Dedifferentiated amniotic fluid mesenchymal stem cell (primary cell): ENCODE measurements at regions not wholly inside any gene's neighbourhood (a gene's known extent, or its start where the extent isn't known, plus 50 kb on each side); places are given as distances from the start of the nearest gene placed in this dataset.
"Not testable (repeated sequence)": the region's sequence is repeated elsewhere in the genome, so short reads cannot be mapped to it uniquely, and the experiment has no call there.

Experiments used
- DNase-seq: peaks from one replicate; pipeline ENCODE4 v3.0.0-alpha.2; 2016; ENCODE audit errors: extremely low spot score

DNA sequence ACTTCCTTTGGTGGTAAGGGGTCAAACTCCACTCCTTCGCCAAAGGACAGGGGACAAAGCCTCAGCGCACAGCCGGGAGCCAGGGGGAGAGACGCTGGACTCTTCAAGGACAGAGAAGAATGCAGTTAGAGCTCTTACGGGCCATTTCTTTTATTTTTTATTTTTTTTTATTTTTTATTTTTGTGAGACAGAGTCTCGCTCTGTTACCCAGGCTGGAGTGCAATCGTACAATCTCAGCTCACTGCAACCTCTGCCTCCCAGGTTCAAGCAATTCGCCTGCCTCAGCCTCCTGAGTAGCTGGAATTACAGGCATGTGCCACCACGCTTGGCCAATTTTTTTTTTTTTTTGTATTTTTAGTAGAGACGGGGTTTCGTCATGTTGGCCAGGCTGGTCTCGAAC, 93.2 kb upstream of the RPH3AL start, which contains the start of gene RFLNB:
TSS of gene RFLNB (minus strand) at position 101 of the 400 bp plus-strand sequence.
- DNase-seq, result not testable (repeated sequence)

DNA sequence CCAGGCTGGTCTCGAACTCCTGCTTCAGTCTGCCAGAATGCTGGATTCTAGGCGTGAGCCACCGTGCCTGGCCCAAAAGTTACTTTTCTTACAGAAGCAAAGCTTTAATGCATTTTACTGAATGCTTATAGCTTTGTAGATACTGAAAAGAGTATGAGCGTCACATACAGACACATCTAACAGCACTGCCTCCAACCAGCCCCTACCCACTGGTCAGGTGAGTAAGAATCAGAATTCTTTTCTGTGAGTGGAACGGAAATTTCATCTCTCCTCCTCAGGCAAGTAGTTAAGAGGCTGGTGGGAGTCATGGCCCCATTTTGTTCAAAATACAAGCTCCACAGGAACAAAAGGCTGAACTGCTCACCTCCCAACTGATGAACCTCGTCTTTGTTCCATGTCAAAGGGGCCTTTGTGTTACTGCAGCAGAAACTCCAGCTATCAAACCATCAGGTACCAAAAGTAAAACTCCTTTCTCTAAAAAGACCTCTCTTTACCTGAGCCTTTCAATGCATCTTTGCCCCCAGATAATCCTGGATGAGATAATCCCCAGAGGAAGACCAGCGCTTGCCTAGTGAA, 92.4 kb upstream of the RPH3AL start:
- DNase-seq, result no peak

DNA sequence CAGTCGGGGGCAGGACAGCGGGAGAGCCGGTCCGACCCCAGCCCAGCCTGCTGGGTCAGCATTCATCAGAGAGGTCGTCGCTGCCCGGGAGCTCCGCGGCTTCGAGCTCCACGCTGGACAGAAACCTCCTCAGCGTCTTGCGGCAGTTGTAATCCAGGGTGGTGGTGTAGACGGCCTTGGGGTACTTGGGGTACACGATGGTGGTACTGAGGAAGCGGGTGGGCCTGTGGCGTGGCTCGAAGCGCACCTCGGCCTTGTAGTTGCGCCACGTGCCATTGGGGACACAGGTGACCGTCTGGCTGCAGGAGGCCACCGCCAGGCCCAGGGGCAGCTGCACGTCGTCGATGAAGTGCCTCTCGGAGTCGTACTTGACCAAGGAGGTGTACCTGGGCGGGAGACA, 90.5 kb upstream of the RPH3AL start:
- no peak for DNase-seq

DNA sequence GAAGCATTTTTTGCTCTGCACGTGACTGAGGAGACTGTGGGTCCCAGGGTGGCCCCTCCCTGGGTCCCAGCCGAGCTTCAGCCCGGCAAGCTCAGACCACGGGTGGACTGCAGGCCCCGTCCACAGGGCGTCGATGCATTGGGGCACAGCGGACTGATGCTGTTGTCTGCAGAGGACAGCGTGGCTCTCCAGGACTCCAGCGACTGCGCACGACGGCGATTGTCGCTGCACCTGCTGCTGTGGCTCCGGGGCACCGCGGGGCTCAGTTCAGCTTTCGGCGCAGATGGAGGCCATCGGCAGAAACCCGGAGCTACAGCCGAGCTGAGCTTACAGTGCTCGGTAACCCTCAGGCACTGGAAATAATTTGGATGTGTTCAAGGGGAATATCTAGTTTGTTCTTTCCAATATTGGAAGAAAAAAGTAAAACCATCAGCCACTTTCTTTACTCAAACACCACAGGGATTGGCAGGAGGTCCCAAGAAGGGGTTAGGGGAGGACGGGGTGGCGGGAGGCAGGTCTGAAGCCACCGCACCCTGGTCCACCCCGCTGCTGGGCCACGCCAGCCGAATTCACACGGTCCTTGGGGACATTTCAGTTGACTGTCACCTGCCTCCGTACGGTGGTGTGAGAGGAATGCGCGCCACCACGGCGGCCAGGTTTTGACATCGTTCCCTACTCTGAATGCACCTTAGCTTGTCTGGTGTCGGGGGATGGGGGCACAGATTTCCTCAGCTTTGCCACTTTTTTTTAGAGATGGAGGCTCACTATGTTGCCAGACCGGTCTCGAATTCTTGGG, 88.7 kb upstream of the RPH3AL start:
- DNase-seq, result no peak

DNA sequence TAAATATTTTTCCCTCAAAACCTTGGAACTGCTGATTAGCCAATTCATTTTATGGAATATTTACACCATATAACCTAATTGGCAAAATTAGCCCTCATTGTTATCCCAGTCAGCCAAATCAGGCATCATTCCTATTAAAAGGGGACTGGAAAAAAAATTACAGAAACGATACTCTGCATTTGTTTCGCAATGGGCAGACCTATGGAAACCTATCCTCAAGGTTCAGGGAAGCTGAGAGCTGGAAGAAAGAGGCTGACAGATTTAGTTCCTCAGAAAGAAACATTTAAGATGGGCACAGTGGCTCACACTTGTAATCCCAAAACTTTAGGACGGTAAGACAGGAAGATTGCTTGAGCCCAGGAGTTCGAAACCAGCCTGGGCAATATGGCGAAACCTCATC, 85.6 kb upstream of the RPH3AL start:
- DNase-seq, result no peak

DNA sequence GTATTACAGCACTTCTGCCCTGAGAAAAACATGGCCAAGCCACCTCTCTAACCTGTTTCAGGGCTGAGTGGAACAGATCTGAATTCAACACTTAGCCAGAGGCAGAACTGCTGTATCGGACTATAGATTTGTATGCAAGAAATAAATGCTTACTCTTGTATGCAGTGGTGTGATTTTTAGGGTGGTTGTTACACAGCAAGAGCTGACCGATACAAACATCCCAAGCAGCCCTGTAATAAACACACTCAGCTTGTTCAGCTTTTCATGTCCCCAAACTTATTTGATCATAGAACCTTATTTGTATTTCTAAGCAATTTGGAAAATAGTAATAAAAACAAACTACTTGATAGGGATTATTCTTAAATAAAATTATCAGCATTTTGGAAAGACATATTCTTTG, 84.9 kb upstream of the RPH3AL start:
- DNase-seq, result no peak

DNA sequence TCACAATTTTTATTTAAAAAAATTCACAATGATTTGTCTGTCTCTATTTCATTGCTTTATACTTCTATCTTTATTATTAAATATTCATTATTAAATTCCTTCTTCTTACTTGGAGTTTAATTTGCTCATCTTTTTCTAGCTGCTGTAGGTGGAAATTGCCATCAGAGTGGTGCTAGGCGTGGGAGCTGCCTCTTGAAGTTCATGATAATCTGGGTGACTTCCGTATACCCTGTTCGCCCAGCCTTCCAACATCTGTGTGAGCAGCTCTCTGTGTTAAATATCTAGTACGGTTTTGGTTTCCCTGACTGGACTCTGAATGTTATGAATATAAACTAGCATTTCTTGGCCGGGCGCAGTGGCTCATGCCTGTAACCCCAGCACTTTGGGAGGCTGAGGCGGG, 84.0 kb upstream of the RPH3AL start:
- no peak for DNase-seq

DNA sequence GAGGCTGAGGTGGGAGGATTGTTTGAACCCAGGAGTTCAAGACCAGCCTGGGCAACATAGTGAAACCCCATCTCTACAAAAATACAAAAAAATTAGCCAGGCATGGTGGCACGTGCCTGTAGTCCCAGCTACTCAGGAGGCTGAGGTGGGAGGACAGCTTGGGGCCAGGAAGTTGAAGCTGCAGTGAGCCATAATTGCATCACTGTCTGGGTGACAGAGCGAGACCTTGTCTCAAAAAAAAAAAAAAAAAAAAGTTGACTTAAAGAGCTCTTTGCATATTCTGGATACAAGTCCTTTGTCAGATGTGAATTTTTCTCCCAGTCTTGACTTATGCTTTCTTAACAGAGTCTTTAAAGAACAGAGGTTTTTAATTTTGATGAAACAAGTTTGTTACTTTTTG, 79.9 kb upstream of the RPH3AL start:
- not testable (repeated sequence) for DNase-seq

DNA sequence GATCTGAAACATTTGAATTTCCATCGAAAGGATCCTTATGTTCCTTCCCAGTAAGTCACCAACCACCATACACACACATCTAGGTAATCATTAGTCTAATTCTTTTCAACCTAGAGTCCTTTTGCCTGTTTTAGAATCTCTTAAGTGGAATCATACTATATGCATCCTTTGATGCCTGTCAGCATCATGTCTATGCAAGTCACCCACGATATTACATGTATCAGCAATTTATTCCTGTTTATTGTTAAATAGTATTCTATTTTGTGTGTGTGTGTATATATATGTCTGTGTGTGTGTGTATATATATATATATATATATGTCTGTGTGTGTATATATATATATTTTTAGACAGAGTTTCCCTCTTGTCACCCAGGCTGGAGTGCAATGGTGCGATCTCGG, 78.9 kb upstream of the RPH3AL start:
- no peak for DNase-seq

DNA sequence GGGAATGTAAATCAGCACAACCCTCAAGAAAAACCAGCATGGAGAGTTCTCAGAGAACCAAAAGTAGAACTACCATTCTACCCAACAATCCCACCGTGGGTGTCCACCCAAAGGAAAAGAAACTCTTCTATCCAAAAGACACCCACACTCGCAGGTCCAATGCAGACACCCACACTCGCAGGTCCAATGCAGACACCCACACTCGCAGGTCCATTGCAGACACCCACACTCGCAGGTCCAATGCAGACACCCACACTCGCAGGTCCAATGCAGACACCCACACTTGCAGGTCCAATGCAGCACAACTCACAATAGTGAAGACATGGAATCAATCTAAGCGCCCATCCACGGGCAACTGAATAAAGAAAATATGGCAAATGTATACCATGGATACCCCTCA, 77.0 kb upstream of the RPH3AL start:
- DNase-seq, result no peak

DNA sequence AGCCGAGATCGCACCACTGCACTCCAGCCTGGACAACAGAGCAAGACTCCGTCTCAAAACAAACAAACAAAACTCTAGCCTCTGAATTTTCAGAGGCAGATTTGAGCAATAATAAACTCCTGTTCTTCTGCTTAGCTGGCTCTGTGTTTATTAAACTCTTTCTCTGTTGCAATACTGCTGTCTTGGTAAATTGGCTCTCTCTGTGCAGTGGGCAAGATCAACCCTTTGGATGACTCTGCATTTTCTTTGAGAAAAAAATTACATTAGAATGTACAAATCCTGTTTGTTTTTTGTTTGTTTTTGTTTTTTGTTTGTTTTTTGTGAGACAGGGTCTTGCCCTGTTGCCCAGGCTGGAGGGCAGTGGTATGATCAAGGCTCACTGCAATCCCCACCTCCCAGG, 75.8 kb upstream of the RPH3AL start:
- DNase-seq, result no peak

DNA sequence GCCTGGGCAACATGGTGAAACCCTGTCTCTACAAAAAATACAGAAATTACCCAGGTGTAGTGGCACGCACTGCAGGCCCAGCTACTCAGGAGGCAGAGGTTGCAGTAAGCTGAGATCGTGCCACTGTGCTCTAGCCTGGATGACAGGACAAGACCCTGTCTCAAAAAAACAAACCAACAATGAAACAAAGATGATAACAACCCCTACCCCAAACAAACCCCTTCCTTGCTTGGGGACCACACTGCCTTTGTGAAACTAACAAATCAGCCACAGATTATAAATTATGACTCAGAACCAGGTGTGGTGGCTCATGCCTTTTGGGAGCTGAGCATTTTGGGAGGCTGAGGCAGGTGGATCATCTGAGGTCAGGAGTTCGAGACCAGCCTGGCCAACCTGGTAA, 75.3 kb upstream of the RPH3AL start:
- no peak for DNase-seq

DNA sequence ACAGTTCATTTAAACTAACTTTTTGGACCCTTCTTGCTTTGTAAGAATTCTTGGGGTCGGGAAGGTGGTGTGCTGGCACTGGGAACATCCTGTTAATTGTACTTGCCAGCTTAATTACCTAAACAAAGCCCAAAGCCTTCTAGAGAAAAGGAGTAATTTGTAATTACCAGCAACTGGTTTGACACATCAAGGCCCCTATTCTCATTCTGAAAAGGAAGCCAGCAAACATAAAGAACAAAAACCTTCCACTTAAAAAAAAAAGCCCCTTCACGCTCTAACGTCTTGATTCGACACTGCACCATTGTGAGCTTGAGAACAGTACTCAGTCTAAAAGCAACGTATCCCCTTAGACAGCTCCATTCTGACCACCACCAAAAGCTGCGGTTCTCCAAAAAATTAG, 74.7 kb upstream of the RPH3AL start:
- DNase-seq, result no peak

DNA sequence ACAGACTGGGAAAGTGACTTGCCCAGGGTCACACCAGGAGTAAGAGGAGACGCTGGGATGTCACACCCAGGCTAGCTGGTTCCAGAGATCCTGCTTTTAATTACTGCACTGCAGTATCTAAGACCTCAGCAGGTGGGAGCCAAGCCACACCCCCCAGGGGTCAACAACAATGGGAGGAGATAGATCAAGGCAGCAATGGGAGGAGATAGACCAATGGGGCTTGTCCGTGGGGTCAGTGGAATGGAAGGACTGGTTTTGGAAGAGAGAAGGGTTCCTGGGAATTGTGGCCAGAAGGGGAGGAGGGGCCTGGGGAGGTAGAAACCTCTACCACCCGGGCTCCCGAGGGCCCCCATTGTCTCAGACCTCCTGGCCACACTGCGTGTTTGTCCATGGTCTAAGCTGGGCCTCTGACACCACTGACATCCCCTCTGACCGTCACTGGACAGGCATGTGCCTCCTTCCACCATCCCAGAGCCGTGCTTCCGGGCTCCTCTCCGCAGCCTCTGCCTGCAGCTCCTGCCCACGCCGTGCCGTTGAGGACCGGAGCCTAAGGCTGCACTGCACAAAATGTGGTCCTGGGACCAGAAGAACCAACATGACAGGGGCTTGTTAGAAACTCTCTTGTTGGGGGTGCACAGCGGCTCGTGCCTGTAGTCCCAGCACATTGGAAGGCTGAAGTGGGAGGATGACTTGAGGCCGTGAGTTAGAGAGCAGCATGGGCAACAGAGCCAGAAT, 69.8 kb upstream of the RPH3AL start:
- no peak for DNase-seq

DNA sequence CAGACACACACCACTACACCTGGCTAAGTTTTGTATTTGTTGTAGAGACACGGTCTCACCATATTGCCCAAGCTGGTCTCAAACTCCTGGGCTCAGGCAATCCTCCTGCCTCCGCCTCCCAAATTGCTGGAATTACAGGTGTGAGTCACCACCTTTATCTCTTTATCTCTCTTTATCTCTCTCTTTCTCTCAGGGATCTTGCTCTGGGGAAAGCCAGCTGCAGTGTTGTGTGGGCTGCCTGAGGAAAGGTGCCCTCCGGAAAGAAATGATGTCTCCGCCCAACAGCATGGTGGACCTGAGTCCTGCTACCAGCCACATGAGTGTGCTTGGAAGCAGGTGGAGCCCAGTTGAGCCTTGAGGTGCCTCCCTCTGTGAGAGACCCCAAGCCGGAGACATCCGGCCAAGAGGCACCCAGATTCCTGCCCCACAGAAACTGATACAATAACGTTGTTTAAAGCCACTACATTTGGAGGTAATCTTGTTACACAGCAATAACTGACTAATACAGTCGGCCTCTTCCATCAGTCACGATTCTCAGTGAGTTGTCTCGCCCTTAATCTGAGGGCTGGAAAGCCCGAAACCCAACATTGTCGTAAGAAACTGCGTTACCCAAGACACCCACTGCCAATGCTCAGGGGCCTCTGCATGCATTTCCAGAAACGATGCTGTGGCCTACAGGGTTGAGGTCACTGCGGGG, 68.0 kb upstream of the RPH3AL start:
- no peak for DNase-seq

DNA sequence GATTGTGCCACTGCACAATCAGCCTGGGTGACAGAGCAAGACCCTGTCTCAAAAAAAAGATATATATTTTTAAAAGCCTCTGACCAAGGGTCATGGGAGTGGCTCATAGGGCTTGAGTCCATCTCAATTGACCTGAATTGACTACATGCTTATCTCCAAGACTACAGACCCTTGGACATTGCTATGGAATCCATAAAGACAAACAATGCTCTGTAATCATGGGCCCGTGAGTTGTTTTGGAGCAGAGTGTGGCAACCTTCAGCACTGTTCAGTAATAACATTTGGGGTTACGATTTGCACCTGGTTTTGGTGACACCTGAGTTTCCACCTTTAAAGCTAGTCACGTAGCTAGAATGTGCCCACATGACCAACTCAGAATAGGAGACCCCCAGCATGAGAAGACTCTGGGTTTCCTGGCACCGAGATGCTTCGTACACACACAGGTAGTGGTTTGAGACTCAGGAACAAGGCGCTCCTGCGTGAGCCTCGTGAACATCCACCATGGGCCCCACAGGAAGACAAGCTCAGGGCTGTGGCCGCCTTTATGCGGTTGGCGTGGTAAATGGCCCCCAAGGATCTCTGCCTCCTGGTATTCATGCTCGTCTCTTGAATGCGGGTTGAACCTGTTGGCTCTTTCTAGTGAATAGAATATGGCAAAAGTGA, 66.6 kb upstream of the RPH3AL start:
- no peak for DNase-seq

DNA sequence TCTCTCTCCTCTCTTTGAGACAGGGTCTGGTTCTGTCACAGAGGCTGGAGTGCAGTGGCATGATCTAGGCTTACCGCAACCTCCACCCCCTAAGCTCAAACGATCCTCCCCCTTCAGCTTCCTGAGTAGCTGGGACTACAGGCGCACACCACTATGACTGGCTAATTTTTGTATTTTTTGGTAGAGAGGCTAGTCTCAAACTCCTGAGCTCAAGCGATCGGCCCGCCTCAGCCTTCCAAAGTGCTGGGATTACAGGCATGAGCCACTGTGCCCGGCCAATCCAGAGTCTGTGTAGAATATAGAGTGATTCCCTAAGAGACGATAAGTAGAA, 65.8 kb upstream of the RPH3AL start:
- no peak for DNase-seq

DNA sequence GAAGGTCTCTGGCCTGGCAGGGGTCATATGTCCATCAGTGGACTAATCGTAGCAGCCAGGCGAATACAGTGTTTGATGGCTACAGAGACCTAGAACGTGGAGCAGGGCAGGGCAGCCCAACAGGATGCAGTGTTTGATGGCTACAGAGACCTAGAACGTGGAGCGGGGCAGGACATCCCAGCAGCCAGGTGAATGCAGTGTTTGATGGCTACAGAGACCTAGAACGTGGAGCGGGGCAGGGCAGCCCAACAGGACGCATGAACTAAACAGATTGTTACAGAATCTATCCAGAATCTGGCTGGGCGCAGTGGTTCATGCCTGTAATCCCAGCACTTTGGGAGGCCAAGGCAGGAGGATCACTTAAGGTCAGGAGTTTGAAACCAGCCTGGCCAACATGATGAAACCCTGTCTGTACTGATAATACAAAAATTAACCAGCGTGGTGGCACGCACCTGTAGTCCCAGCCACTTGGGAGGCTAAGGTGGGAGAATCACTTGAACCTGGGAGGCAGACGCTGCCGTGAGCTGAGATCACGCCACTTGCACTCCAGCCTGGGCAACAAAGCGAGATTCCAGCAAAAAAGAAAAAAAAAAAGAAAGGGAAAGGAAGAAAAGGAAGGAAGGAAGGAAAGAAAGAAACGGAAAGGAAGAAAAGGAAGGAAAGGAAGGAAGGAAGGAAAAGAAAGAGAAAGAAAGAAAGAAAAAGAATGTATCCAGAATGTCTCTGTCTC, 65.2 kb upstream of the RPH3AL start:
- DNase-seq, result no peak

DNA sequence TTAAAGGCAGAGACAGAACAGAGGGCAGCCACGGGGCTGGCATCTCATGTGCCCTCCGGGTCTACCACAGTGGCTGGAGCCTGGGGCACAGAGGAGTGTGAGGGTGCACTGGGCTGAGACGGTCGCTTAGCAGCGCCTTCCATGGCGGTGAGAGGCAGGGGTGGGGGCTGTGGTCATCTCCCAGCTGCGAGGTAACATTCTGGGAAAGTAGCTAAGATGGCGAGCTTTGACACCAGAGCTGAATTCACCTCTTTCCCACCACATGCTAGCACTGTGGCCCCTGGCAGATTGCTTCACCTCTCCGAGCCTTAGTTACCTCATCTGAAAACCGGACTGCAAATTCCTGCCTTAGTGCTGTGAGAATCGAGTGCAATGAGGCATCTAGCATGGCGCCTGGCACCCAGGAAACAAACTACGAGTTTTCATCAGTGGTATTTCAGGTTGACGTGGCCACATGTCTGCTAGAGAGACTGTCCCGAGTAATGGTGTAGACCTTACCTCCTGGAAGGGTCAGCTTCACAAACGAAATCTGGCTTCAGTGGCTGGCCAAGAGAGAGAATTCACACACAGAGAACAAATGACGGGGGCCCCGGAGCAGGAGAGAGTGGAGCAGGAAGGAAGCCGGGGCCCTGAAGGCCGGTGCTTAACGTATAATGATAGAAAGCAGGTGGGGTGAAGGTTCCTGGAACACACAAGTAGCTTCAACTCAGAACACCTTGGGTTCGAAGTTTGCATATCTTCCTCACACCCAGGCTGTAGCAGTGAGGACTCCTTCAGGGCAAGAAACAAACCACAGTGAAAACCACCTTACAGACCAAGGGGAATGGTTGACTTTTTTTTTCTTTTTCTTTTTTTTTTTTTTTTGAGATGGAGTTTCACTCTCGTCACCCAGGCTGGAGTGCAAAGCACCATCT, 63.9 kb upstream of the RPH3AL start:
- no peak for DNase-seq

DNA sequence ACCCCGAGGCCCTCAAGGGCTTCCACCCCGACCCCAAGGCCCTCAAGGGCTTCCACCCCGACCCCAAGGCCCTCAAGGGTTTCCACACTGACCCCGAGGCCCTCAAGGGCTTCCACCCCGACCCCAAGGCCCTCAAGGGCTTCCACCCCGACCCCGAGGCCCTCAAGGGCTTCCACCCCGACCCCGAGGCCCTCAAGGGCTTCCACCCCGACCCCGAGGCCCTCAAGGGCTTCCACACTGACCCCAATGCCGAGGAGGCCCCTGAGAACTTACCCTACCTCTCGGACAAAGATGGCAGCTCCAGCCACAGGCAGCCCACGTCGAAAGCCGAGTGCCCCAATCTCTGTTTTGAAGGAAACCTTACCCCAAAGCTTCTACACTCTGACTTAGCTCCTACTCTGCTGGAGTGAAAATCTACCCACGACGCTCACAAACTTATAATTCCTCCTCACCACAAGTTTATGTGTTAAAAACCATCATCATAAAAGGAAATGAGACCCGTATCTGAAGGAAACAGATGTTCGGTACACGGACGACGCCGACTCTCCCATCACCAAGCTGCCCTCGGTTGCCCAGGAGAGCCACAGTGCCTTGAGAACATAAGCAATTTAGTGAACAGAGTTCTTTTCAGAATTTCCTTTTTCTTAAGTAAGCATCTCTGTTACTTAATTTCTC, 61.2 kb upstream of the RPH3AL start:
- DNase-seq, result no peak
